Lower leg skin (tissue), 3 donors: ENCODE measurements at regions not wholly inside any gene's neighbourhood (a gene's known extent, or its start where the extent isn't known, plus 50 kb on each side); places are given as distances from the start of the nearest gene placed in this dataset.

Experiments
- CTCF ChIP-seq, 3 donors: fragments of 450-650 bp; IDR thresholded peaks; one replicate each; pipeline ENCODE4 v1.5.1; 2016; ENCODE audit warnings: antibody characterized with exemption in 3 of 3, mild to moderate bottlenecking in 3 of 3, moderate library complexity in 2 of 3
- POLR2A ChIP-seq, 2 donors: fragments of 450-650 bp; IDR thresholded peaks; one replicate each; pipeline ENCODE4 v1.6.1; 2016 to 2017; ENCODE audit warnings: antibody characterized with exemption in 2 of 2, mild to moderate bottlenecking in 1 of 2, moderate library complexity in 1 of 2

GRCh38 chr22:44574057-44574639 is 76.1 kb upstream of the RTL6 start:
- TF ChIP-seq CTCF (IDR thresholded peaks at IDR 0.05) (no peak), POLR2A (IDR thresholded peaks at IDR 0.05) (no peak)
